ENCODE measurements at regions not wholly inside any gene's neighbourhood (a gene's known extent, or its start where the extent isn't known, plus 50 kb on each side); places are given as distances from the start of the nearest gene placed in this dataset.

- no peak for DNase-seq
Measured at GRCh38 chr16:80033783-80034468, 433.4 kb upstream of the MAF start.

DNA sequence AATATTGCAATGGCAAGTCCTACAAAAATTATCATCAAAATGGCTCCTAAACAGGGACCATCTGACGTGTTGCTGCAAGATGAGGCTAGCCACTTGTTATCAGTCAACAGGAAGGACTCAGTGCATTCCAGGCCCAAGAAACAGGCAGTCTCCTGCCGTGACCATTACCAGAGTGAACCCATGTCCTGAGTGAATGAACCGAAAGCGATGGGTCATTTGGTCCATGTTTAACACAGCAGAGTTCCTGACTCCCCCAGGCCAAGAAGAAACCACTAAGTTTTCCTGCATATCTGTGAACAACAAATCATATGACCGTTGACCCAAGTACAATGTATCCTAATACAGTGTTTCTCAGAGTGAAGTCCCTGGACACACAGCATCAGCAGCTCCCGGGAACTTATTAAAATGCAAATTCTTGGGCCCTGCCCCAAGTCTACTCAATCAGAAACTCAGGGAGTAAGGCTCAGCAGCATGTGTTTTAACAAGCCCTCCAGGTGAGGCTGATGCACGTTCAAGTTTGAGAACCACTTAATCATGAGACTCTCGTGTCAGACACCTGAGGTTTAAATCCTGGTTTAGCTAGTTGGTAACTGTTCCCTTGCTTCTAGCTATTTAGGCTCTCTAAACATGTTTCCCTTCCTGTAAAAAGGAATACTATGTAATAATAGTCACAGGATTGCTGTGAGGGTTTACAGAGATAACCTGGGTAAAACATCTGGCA is 429.4 kb upstream of the MAF start:
- no peak for DNase-seq

DNA sequence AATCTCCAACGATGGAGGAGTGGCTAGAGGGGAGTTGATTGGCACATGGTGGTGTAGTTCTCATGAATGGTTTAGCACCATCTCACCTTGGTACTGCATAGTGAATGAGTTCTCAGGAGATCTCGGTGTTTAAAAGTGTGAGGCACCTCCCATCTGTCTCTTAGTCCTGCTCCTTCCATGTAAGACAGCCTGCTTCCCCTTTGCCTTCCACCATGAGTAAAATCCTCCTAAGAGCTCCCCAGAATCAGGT is 428.8 kb upstream of the MAF start:
- DNase-seq, result no peak

DNA sequence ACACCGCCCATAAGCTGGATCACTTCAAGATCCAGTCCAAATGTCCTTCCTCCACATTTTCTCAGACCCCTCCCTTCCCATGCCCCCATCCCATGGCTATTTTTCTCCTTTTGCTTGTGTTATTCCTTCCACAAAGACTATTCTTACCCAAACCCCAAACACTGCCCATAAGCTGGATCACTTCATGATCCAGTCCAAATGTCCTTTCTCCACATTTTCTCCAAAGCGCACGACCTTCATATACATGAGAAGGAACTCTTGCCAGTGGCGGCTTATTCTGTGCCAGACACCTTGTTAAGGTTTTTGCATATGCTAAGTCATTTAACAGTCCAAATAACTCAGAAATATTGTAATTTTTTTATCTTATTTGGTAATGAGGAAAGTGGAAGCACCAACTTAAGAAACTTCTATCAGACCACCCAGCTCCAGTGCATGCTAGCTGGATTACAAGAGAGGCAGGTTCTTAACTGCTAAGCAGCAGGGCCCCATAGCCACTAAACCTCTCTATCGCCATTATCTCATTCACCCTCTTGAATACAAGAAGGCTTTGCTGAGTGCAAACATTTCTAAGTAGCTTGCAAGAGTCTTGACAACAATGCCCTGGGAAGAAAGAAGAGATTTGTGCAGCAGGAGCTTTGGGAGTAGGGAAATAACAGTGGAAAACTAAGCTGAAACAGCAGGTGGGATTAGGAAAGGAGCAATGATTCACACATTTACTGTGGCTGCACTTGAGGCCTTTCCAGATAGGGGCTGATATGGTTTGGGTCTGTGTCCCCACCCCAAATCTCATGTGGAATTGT is 428.2 kb upstream of the MAF start:
- no peak for DNase-seq

- no peak for DNase-seq
Measured at GRCh38 chr16:80027007-80027965, 426.7 kb upstream of the MAF start.

DNA sequence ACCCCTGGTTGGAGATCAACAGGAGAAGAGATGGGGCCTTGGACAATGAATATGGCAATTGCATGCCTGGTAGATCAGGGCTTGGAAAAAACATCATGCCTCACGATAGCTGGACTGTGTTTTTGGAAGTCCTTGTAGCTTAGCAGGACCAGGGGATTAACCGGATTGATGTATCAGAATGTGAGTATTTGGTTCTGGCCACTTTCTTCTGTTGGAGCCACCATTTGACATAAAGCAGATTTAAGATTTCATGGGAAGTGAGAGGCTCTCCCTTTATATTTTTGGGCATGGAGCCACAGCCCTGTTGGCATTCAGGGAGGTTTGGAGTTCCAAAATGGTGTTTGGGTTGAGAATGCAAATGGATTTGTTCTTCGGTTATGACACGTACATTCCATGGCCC is 424.7 kb upstream of the MAF start:
- no peak for DNase-seq

DNA sequence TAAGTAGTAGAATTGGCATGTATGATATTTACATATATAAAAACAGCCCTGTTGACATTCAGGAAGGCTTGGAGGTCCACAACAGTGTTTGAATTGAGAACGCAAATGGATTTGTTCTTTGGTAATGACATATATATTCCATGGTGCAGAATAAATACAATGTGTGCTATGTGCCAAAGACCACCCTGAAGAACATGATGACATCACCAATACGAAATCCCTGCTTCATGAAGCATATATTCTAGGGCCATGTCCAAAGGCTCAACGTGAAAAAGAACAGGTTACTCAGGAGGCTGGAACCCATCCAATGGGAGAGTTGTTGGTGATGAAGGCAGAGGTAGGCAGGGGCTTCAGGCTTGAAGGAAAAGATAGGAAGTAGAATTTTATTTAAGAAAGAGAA is 423.9 kb upstream of the MAF start:
- no peak for DNase-seq

GRCh38 chr16:80023865-80024264 is 423.3 kb upstream of the MAF start:
- no peak for DNase-seq

DNA sequence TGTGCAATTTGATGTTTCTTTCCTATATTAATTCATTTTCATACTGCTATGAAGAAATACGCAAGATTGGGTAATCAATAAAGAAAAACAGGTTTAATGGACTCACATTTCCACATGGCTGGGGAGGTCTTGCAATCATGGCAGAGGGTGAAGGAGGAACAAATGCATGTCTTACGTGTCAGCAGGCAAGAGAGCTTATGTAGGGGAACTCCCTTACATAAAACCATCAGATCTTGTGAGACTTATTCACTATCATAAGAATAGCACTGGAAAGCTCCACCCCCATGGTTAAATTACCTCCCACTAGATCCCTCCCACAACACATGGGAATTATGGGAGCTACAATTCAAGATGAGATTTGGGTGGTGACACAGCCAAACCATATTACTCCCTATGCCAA is 418.9 kb upstream of the MAF start:
- no peak for DNase-seq

DNA sequence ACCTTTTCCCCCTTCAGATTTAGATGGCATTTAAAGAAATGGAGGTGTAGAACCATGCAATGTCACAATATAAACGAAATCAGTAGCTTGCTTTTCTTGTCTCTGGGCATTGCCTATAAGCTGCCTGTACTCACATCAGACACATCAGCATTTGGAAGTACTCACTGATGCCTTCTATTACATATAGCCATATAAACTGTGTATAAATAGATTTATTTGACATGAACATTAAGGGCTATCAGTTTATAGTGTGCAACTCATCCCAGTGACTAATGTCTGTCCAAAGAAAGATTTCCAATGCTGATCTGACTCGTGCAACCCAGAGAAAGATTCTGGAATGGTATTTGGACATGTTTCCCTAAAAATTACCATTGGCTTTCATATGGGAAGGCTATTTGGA is 417.9 kb upstream of the MAF start:
- no peak for DNase-seq

DNA sequence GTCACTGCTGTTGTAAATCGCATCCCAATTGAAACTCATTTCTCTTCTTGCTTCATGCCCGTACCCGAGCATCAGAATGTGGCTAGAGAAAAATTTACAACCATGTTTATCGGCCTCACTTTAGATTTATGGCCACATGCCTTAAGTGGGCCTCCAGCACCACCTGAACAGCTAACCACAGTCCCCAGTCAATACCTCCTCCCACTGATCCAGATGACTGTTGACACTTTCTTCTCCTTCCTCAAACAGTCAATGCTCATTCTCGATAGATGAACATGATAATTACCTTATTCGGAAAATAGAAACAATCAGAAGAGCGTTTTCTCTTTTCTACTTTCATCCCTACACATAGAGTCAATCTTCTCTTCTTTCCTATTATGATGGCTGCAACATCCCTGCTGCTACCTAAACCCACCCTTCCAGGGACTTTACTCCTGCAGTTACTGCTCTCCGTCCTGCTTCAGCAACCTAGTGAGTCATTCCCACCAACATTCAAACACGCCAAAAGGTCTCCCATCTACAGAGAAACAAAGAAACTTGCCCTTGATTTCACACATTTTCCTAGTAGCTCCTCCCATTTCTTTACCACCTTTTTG is 416.3 kb upstream of the MAF start:
- no peak for DNase-seq

- DNase-seq, result no peak
Measured at GRCh38 chr16:80015566-80015965, 415.0 kb upstream of the MAF start.

- no peak for DNase-seq
Measured at GRCh38 chr16:80014241-80014939, 413.9 kb upstream of the MAF start.

DNA sequence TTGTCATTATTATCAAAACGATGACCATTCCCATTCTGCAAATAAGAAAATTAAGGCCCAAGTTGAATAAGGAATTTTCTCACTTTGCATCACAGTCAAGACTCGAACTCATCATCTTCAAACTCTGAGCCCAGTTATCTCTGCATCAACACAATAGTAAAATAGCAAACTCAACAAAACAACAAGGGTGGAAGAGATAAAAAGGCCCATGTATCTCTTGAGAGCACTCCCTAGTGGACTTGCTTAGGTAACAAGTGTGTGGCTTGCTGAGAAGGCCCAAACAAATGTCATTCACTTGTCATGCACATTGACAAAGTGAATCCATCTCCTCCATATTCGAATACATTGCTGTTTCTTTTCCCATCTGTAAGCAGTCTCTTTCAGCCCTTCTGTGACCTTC is 412.0 kb upstream of the MAF start:
- DNase-seq, result no peak

DNA sequence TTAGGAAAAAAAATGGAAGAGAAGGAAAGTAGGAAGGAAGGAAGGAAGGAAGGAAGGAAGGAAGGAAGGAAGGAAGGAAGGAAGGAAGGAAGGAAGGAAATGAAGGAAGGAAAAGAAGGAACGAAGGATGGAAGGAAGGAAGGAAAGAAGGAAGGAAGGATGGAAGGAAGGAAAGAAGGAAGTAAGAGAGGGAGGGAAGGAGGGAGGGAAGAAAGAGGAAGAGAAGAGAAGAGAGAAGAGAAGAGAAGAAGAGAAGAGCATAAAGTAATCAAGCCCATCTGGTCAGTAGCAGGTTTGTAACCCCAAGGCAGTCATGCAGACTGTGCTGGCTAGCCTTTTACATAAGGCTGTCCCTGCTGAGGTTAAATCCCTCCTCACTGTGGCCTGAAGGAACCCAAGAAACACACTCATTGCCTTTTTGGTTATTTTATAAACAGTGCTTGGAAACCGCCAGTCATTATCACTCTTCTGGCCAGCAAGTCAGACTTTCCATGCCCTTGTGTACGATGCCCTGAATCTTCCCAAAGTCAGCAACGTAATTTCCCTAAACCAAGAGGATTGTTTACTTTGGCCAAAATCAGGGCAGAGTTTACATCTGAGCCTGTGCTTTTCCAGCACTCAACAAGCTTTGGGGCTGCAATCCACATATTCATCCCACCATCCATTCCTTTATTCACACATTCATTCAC is 409.6 kb upstream of the MAF start:
- no peak for DNase-seq

DNA sequence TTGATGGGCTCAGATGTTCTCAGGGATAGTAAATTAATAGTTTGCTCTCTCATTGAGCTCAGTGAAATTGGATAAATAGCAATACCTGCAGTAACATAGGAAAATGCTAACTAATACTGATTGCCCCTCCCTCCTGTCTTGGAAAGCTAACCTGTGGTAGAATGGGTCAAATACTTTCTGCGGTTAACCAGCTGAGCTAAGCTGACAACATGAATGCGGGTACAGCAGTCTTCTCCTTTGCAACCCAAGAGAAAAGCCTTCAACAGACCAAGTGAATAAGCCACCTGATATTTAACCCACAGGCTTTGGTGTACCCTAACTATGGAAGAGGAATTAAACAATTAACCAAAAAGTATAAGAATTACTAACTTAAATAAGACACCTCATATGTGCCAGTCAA is 408.3 kb upstream of the MAF start:
- DNase-seq, result no peak

DNA sequence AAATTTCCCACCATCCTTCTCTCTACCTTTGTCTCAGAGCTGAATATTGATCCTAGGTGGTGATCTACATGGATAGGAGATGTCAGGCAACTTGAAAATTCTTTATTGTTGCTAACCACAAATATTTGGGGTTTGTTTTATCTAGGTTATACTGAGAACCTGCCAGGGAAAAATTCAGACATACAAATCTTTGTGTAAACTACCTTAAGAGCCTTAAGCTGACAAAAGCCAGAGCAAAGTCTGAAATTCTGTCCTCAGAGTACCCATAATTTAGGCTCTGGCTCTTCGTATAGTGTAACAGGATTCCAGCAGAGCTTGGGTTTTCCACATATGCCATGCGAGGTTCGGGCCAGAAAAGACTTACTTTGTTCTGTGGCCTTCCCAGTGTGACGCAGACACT is 406.7 kb upstream of the MAF start:
- DNase-seq, result no peak

DNA sequence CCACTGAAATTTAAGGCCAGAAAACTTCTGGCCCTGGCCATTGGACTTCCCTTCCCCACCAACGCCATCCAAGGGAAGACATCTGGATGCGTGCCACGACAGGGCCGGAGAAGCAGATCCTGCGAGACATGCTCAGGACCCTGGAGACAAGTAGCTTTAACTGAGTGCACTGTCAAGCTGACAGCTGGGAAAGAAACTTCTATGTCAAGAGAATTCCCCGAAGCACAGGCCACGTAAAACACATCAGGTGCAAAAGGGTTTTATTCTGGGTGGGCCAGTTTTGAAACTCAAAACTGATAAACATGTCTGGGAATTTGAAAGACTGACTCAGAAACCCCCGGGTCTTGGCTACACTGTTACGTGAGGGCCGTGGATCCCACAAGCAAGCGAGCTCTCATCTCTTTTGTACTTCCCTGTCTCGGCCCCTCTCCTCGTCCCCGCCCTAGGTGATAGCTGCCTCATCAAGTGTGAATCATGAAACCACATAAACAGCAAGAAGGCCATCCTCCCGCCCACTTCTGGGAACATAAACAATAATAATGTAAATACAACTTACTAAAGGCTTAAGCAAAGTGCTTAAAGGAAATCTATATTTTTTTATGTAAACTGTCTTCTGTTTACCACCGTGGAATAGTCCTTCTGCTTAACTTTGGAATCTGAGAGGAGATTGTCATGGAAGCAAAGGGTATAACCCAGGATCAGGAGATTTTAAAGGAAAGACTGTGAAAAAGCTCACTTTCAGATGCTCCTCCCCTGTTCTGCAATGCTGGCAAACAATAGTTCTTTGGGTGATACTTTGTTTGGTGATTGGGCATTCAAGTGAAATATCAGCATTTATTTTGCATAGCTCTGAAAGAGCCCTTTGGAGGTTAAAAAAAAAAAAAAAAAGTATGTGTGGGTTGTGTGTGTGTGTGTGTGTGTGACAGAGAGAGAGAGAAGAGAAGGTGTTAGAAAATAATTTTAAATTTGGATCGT is 406.0 kb upstream of the MAF start:
- no peak for DNase-seq

GRCh38 chr16:80004113-80004512 is 403.6 kb upstream of the MAF start:
- DNase-seq, result no peak

DNA sequence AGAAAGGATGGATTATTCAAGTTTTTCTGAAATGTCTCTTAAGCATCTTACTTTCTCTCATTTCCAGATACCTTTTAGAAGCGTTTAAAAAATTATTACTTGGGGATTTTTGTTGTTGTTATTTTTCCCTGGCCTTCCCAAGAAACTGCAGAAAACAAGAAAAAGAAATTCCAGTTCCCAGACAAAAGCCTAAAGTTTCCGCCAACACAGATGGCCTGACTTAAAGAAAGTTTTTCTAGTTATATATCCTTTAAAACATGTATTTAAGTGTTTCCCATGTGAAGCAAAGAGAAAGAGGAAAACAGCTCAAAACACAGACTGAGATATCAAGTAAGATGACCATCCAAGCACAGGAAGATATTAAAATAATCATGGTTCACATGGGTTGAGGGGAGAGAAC is 401.7 kb upstream of the MAF start:
- no peak for DNase-seq

Measured in cerebellar nuclear complex (tissue), 1 donor.